SU-DHL-6 (cell line): ENCODE measurements at regions not wholly inside any gene's neighbourhood (a gene's known extent, or its start where the extent isn't known, plus 50 kb on each side); places are given as distances from the start of the nearest gene placed in this dataset.

Source experiments
- CTCF ChIP-seq: fragments of 200-600 bp; sonication (generic); IDR thresholded peaks from one replicate; pipeline ENCODE4 v1.5.1; 2017; ENCODE audit warnings: antibody characterized with exemption, mild to moderate bottlenecking, low read length, moderate library complexity; ENCODE audit not compliant: insufficient read depth, poor library complexity, severe bottlenecking
- EZH2phosphoT487 ChIP-seq: fragments of 200-600 bp; sonication (generic), shearing (Covaris generic); conservative IDR thresholded peaks from 2 replicates; pipeline ENCODE4 v1.6.1; 2018; ENCODE audit warnings: mild to moderate bottlenecking, antibody characterized with exemption, low read length, moderate library complexity, mixed read lengths

GRCh38 chr5:14036514-14036913 lies 92.0 kb upstream of the DNAH5 start:
- no peak for TF ChIP-seq CTCF
- TF ChIP-seq EZH2phosphoT487 = no peak
